ENCODE measurements at regions not wholly inside any gene's neighbourhood (a gene's known extent, or its start where the extent isn't known, plus 50 kb on each side); places are given as distances from the start of the nearest gene placed in this dataset.

GRCh38 chr14:105865266-105865903 lies 339.0 kb downstream of the TMEM121 start:
- no peak for DNase-seq (ENCODE audit: low read depth)
- Histone ChIP-seq H3K27me3 (ENCODE audit: control insufficient read depth, insufficient read depth, low read length) (no peaks in the 10 kb centered on the region), H3K36me3 (ENCODE audit: control insufficient read depth, insufficient read depth, low read length) (no peaks in the 10 kb centered on the region), H3K4me3 (ENCODE audit: low read depth, low read length) (no peak overlapping the region)
- TF ChIP-seq CTCF (IDR thresholded peaks at IDR 0.05; ENCODE audit: insufficient read depth, low read length, poor library complexity, severe bottlenecking) = no peak

- H3K4me3 ChIP-seq (ENCODE audit: low read depth, low read length) = no peak overlapping the region
- no peaks in the 10 kb centered on the region for H3K36me3 ChIP-seq (ENCODE audit: control insufficient read depth, insufficient read depth, low read length)
- TF ChIP-seq CTCF (IDR thresholded peaks at IDR 0.05; ENCODE audit: insufficient read depth, low read length, poor library complexity, severe bottlenecking) = no peak
- H3K27me3 ChIP-seq (ENCODE audit: control insufficient read depth, insufficient read depth, low read length) = no peaks in the 10 kb centered on the region
- no peak for DNase-seq (ENCODE audit: low read depth)
These were observed 339.8 kb downstream of the TMEM121 start for GRCh38 chr14:105865904-105866840.

GRCh38 chr14:105866841-105867321 lies 340.5 kb downstream of the TMEM121 start:
- Histone ChIP-seq H3K27me3 (ENCODE audit: control insufficient read depth, insufficient read depth, low read length) (no peaks in the 10 kb centered on the region), H3K36me3 (ENCODE audit: control insufficient read depth, insufficient read depth, low read length) (no peaks in the 10 kb centered on the region), H3K4me3 (ENCODE audit: low read depth, low read length) (no peak overlapping the region)
- TF ChIP-seq CTCF (IDR thresholded peaks at IDR 0.05; ENCODE audit: insufficient read depth, low read length, poor library complexity, severe bottlenecking) = no peak
- no peak for DNase-seq (ENCODE audit: low read depth)

- DNase-seq (ENCODE audit: low read depth) = no peak
- no peaks in the 10 kb centered on the region for H3K36me3 ChIP-seq (ENCODE audit: control insufficient read depth, insufficient read depth, low read length)
- no peaks in the 10 kb centered on the region for H3K27me3 ChIP-seq (ENCODE audit: control insufficient read depth, insufficient read depth, low read length)
- no peak overlapping the region for H3K4me3 ChIP-seq (ENCODE audit: low read depth, low read length)
- TF ChIP-seq CTCF (IDR thresholded peaks at IDR 0.05; ENCODE audit: insufficient read depth, low read length, poor library complexity, severe bottlenecking) = no peak
These were observed 341.7 kb downstream of the TMEM121 start for GRCh38 chr14:105867961-105868599.

GRCh38 chr14:105871590-105871989 lies 345.2 kb downstream of the TMEM121 start:
- H3K4me3 ChIP-seq (ENCODE audit: low read depth, low read length) = no peak overlapping the region
- H3K36me3 ChIP-seq (ENCODE audit: control insufficient read depth, insufficient read depth, low read length) = no peaks in the 10 kb centered on the region
- DNase-seq (ENCODE audit: low read depth) = no peak
- TF ChIP-seq CTCF (IDR thresholded peaks at IDR 0.05; ENCODE audit: insufficient read depth, low read length, poor library complexity, severe bottlenecking) = no peak
- no peaks in the 10 kb centered on the region for H3K27me3 ChIP-seq (ENCODE audit: control insufficient read depth, insufficient read depth, low read length)
